ENCODE measurements at regions not wholly inside any gene's neighbourhood (a gene's known extent, or its start where the extent isn't known, plus 50 kb on each side); places are given as distances from the start of the nearest gene placed in this dataset.

- no peak for DNase-seq
- no peak overlapping the region for H3K4me2 ChIP-seq (ENCODE audit: low read depth, low read length)
- no peaks in the 10 kb centered on the region for H3K9me3 ChIP-seq (replicated peaks; ENCODE audit: insufficient read depth, low read length)
These were observed 1141.6 kb downstream of the IGSF11 start for GRCh38 chr3:117893001-117893400.

DNA sequence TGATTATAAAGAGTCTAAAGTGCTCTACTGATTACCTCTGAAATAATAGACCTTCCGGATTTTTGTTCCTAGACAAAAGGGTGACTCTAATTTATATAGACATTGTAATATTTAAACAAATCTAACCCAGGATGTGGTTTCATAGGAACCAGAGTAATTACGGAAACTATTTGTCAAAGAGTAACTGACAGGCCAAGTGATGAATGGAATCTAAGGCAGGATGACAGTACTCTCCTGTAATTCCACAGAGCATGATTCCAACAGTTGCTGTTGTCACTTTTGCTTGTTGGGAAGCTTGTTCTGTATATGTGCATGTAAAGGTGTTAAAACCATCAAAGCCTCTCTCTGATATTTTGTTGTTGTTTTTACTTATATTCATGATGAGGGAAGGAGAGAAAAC, 1141.0 kb downstream of the IGSF11 start:
- Histone ChIP-seq H3K36me3 (replicated peaks; ENCODE audit: insufficient read depth, low read length) (no peaks in the 10 kb centered on the region), H3F3A (ENCODE audit: insufficient read depth, low read length) (no peaks in the 10 kb centered on the region), H3K4me2 (ENCODE audit: low read depth, low read length) (no peak overlapping the region), H3K9me3 (replicated peaks; ENCODE audit: insufficient read depth, low read length) (no peaks in the 10 kb centered on the region), H4K20me1 (ENCODE audit: insufficient read depth, low read length) (no peaks in the 10 kb centered on the region), H3K27ac (ENCODE audit: low read length) (no peak overlapping the region), H3K27me3 (replicated peaks; ENCODE audit: insufficient read depth, low read length) (no peaks in the 10 kb centered on the region), H3K9me2 (replicated peaks; ENCODE audit: insufficient read depth, low read length) (no peaks in the 10 kb centered on the region), H3K9ac (ENCODE audit: low read length) (no peak overlapping the region), H3K4me1 (ENCODE audit: low read length) (no peaks in the 10 kb centered on the region), H2AFZ (ENCODE audit: low read length) (no peak overlapping the region), H3K4me3 (ENCODE audit: low read length) (no peak overlapping the region), H3K79me2 (ENCODE audit: low read length) (no peaks in the 10 kb centered on the region)
- no peak for TF ChIP-seq EZH2 (optimal IDR thresholded peaks at IDR 0.05; ENCODE audit: low read depth, low read length)
- no peak for TF ChIP-seq CTCF (IDR thresholded peaks at IDR 0.05; ENCODE audit: low read length)
- TF ChIP-seq EZH2phosphoT487 (IDR thresholded peaks at IDR 0.05; ENCODE audit: low read length): no peak
- no peak for DNase-seq

More at GRCh38 chr3:117893001-117893400, 1141.6 kb downstream of the IGSF11 start:
- TF ChIP-seq EZH2phosphoT487 (IDR thresholded peaks at IDR 0.05; ENCODE audit: low read length): no peak
- no peak for TF ChIP-seq EZH2 (optimal IDR thresholded peaks at IDR 0.05; ENCODE audit: low read depth, low read length)
- TF ChIP-seq CTCF (IDR thresholded peaks at IDR 0.05; ENCODE audit: low read length): no peak
- H3K27ac ChIP-seq (ENCODE audit: low read length): no peak overlapping the region
- no peaks in the 10 kb centered on the region for H3K36me3 ChIP-seq (replicated peaks; ENCODE audit: insufficient read depth, low read length)
- H3K27me3 ChIP-seq (replicated peaks; ENCODE audit: insufficient read depth, low read length): no peaks in the 10 kb centered on the region
- no peaks in the 10 kb centered on the region for H3K79me2 ChIP-seq (ENCODE audit: low read length)
- H3K4me3 ChIP-seq (ENCODE audit: low read length): no peak overlapping the region
- H3K9me2 ChIP-seq (replicated peaks; ENCODE audit: insufficient read depth, low read length): no peaks in the 10 kb centered on the region
- H3K9ac ChIP-seq (ENCODE audit: low read length): no peak overlapping the region
- no peaks in the 10 kb centered on the region for H4K20me1 ChIP-seq (ENCODE audit: insufficient read depth, low read length)
- H3K4me1 ChIP-seq (ENCODE audit: low read length): no peaks in the 10 kb centered on the region
- H3F3A ChIP-seq (ENCODE audit: insufficient read depth, low read length): no peaks in the 10 kb centered on the region
- no peak overlapping the region for H2AFZ ChIP-seq (ENCODE audit: low read length)

DNA sequence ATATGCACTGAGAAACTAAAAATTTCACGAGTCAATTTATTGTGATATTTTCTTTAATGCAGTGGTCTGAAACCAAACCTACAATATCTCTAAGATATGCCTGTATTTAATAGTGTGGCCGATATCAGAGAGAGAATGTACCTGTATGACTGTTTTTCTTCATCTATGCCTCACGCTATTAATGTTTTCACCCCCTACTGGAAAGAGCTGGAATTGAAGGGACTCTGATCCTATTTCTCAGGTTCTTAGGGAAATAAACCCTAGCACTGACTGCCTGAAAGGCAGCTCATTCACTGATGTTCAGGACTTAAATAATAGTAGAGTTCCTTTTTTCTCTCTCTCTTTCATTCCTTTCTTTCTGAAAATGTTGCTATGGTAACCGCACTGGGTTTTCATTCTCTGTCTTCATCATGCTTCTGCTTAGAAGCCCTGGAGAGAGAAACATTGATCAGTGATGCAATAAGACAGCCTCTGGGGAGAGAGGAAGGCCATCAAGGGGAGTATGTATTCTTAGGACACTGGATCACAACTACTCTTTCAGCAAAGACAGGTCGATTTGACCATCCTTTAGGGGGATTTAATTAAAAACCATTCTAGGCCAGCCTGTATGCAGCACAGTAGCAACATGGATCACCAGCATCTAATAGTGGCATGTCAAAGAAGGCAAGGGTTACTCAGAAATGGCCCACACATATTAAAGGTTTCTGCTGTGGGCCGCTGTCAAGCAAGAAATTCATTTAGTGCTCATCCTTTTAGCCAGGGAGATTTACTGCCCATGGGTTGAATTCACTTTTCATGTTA, 1135.7 kb downstream of the IGSF11 start:
- Histone ChIP-seq H3F3A (ENCODE audit: insufficient read depth, low read length) (no peaks in the 10 kb centered on the region), H3K9me2 (replicated peaks; ENCODE audit: insufficient read depth, low read length) (no peaks in the 10 kb centered on the region), H3K9me3 (replicated peaks; ENCODE audit: insufficient read depth, low read length) (no peaks in the 10 kb centered on the region), H3K4me3 (ENCODE audit: low read length) (no peak overlapping the region), H3K9ac (ENCODE audit: low read length) (no peak overlapping the region), H3K79me2 (ENCODE audit: low read length) (no peaks in the 10 kb centered on the region), H4K20me1 (ENCODE audit: insufficient read depth, low read length) (no peaks in the 10 kb centered on the region), H3K27ac (ENCODE audit: low read length) (no peak overlapping the region), H3K4me1 (ENCODE audit: low read length) (no peaks in the 10 kb centered on the region), H3K4me2 (ENCODE audit: low read depth, low read length) (no peak overlapping the region), H2AFZ (ENCODE audit: low read length) (no peak overlapping the region), H3K36me3 (replicated peaks; ENCODE audit: insufficient read depth, low read length) (no peaks in the 10 kb centered on the region), H3K27me3 (replicated peaks; ENCODE audit: insufficient read depth, low read length) (no peaks in the 10 kb centered on the region)
- peak; percentile 48 for DNase-seq
- TF ChIP-seq CTCF (IDR thresholded peaks at IDR 0.05; ENCODE audit: low read length) (peak; percentile 66), EZH2phosphoT487 (IDR thresholded peaks at IDR 0.05; ENCODE audit: low read length) (no peak)

Data from MM.1S (cell line).